ENCODE measurements at regions not wholly inside any gene's neighbourhood (a gene's known extent, or its start where the extent isn't known, plus 50 kb on each side); places are given as distances from the start of the nearest gene placed in this dataset.

GRCh38 chr15:96424674-96425073, 94.2 kb downstream of the NR2F2 start:
- Histone ChIP-seq H4K20me1 (ENCODE audit: insufficient read depth, low read length) (no peaks in the 10 kb centered on the region), H3K4me3 (ENCODE audit: low read depth in 1 of 2, low read length in 2 of 2) (no peak overlapping the region), H3K9me3 (ENCODE audit: insufficient read depth, low read length, severe bottlenecking) (no peaks in the 10 kb centered on the region), H2AFZ (ENCODE audit: low read depth, low read length) (no peak overlapping the region), H3K36me3 (ENCODE audit: insufficient read depth, low read length) (no peaks in the 10 kb centered on the region), H3K27me3 (ENCODE audit: insufficient read depth, low read length, poor library complexity) (no peaks in the 10 kb centered on the region), H3K4me1 (ENCODE audit: insufficient read depth, low read length) (no peaks in the 10 kb centered on the region), H3K27ac (ENCODE audit: low read length) (no peak overlapping the region), H3K4me2 (ENCODE audit: insufficient read depth, low read length) (no peak overlapping the region), H3K9ac (ENCODE audit: low read depth, low read length) (no peak overlapping the region), H3K79me2 (ENCODE audit: insufficient read depth, low read length) (no peaks in the 10 kb centered on the region)
- DNase-seq (no peak), ATAC-seq (ENCODE audit: insufficient read depth, low read depth) (no peak)
- TF ChIP-seq EZH2 (IDR thresholded peaks at IDR 0.05; ENCODE audit: borderline replicate concordance, low read depth, low read length, severe bottlenecking) = no peak
- TF ChIP-seq CTCF (IDR thresholded peaks at IDR 0.05; ENCODE audit: borderline replicate concordance, extremely low read depth, low read length, poor library complexity, severe bottlenecking) = no peak

GRCh38 chr15:96428742-96429141, 98.2 kb downstream of the NR2F2 start:
- no peaks in the 10 kb centered on the region for H3K4me1 ChIP-seq (ENCODE audit: insufficient read depth, low read length)
- no peak overlapping the region for H3K27ac ChIP-seq (ENCODE audit: low read length)
- H3K79me2 ChIP-seq (ENCODE audit: insufficient read depth, low read length) = no peaks in the 10 kb centered on the region
- no peak overlapping the region for H3K4me2 ChIP-seq (ENCODE audit: insufficient read depth, low read length)
- no peak for TF ChIP-seq EZH2 (IDR thresholded peaks at IDR 0.05; ENCODE audit: borderline replicate concordance, low read depth, low read length, severe bottlenecking)
- no peak for TF ChIP-seq CTCF (IDR thresholded peaks at IDR 0.05; ENCODE audit: borderline replicate concordance, extremely low read depth, low read length, poor library complexity, severe bottlenecking)
- peaks cover 3% of the 10 kb centered on the region for H3K27me3 ChIP-seq (ENCODE audit: insufficient read depth, low read length, poor library complexity)
- no peak for ATAC-seq (ENCODE audit: insufficient read depth, low read depth)
- no peak overlapping the region for H3K9ac ChIP-seq (ENCODE audit: low read depth, low read length)
- H4K20me1 ChIP-seq (ENCODE audit: insufficient read depth, low read length) = no peaks in the 10 kb centered on the region
- H2AFZ ChIP-seq (ENCODE audit: low read depth, low read length) = no peak overlapping the region
- DNase-seq = no peak
- no peaks in the 10 kb centered on the region for H3K9me3 ChIP-seq (ENCODE audit: insufficient read depth, low read length, severe bottlenecking)
- H3K36me3 ChIP-seq (ENCODE audit: insufficient read depth, low read length) = no peaks in the 10 kb centered on the region
- H3K4me3 ChIP-seq (ENCODE audit: low read depth in 1 of 2, low read length in 2 of 2) = no peak overlapping the region

GRCh38 chr15:96431786-96432185, 101.3 kb downstream of the NR2F2 start:
- no peak overlapping the region for H3K9ac ChIP-seq (ENCODE audit: low read depth, low read length)
- no peak for ATAC-seq (ENCODE audit: insufficient read depth, low read depth)

More at GRCh38 chr15:96431786-96432185, 101.3 kb downstream of the NR2F2 start:
- Histone ChIP-seq H3K36me3 (ENCODE audit: insufficient read depth, low read length) (no peaks in the 10 kb centered on the region), H3K79me2 (ENCODE audit: insufficient read depth, low read length) (no peaks in the 10 kb centered on the region), H3K4me2 (ENCODE audit: insufficient read depth, low read length) (no peak overlapping the region), H4K20me1 (ENCODE audit: insufficient read depth, low read length) (no peaks in the 10 kb centered on the region), H3K9me3 (ENCODE audit: insufficient read depth, low read length, severe bottlenecking) (no peaks in the 10 kb centered on the region), H3K27me3 (ENCODE audit: insufficient read depth, low read length, poor library complexity) (peaks cover 3% of the 10 kb centered on the region), H2AFZ (ENCODE audit: low read depth, low read length) (no peak overlapping the region), H3K27ac (ENCODE audit: low read length) (no peak overlapping the region), H3K4me1 (ENCODE audit: insufficient read depth, low read length) (no peaks in the 10 kb centered on the region), H3K4me3 (ENCODE audit: low read depth in 1 of 2, low read length in 2 of 2) (no peak overlapping the region)
- no peak for TF ChIP-seq EZH2 (IDR thresholded peaks at IDR 0.05; ENCODE audit: borderline replicate concordance, low read depth, low read length, severe bottlenecking)
- no peak for TF ChIP-seq CTCF (IDR thresholded peaks at IDR 0.05; ENCODE audit: borderline replicate concordance, extremely low read depth, low read length, poor library complexity, severe bottlenecking)
- no peak for DNase-seq
